Fibroblast of the aortic adventitia (primary cell): ENCODE measurements at regions not wholly inside any gene's neighbourhood (a gene's known extent, or its start where the extent isn't known, plus 50 kb on each side); places are given as distances from the start of the nearest gene placed in this dataset.

Source experiments
- DNase-seq: peaks from one replicate; pipeline ENCODE4 v3.0.0-alpha.2; 2010; ENCODE audit warnings: low read depth
- H3K4me3 ChIP-seq: 2 replicates; pipeline ENCODE4 v1.5.1; 2011; ENCODE audit warnings: low read depth, mild to moderate bottlenecking, control low read depth, low read length, moderate library complexity
- TF ChIP-seq, protein P1 (sequence below): IDR thresholded peaks from 2 replicates; pipeline ENCODE4 v1.5.1; 2011; ENCODE audit warnings: mild to moderate bottlenecking, low read length, control low read depth, inconsistent platforms; ENCODE audit not compliant: insufficient read depth

DNA sequence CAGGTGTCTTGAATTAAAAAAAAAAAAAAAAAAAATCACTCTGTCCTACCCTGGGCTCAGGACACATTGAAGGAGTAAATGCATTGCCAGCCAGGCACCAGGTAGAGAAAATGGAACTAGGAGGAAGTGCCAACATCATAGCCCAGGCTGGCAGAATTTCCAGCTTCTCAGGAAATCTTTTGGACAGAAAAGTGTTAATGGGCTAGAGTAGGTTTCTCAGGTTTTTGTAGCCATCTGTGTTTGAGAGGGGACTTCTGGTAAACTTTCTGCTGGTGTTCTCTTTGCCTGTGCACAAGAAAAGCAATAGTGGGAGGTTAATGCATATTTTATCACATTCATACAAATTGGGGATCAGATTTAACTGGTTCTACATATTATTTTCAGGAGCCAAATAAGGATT is 678.3 kb upstream of the NRSN1 start:
- DNase-seq = no peak
- H3K4me3 ChIP-seq = no peak overlapping the region
- TF ChIP-seq, protein P1, sequence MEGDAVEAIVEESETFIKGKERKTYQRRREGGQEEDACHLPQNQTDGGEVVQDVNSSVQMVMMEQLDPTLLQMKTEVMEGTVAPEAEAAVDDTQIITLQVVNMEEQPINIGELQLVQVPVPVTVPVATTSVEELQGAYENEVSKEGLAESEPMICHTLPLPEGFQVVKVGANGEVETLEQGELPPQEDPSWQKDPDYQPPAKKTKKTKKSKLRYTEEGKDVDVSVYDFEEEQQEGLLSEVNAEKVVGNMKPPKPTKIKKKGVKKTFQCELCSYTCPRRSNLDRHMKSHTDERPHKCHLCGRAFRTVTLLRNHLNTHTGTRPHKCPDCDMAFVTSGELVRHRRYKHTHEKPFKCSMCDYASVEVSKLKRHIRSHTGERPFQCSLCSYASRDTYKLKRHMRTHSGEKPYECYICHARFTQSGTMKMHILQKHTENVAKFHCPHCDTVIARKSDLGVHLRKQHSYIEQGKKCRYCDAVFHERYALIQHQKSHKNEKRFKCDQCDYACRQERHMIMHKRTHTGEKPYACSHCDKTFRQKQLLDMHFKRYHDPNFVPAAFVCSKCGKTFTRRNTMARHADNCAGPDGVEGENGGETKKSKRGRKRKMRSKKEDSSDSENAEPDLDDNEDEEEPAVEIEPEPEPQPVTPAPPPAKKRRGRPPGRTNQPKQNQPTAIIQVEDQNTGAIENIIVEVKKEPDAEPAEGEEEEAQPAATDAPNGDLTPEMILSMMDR = no peak

DNA sequence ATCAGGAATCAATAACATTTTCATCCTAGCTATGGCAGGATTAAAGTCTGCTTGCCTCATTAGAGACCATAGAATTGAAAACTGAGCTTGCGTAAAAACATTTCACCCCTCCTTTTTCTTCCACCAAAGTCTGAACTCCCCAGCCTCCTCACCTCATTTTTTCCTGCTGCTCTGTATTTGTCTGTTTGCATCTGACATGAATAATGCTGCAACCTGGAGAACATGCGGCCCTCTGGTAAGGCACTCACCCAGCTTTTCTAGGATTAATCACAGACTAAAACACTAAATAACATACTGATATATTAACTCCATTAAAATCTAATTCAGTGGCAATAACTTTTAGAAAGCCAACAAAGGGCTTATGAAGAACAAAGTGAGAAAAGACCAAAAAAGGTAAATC is 677.7 kb upstream of the NRSN1 start:
- H3K4me3 ChIP-seq = no peak overlapping the region
- TF ChIP-seq, protein P1 = no peak
- no peak for DNase-seq

DNA sequence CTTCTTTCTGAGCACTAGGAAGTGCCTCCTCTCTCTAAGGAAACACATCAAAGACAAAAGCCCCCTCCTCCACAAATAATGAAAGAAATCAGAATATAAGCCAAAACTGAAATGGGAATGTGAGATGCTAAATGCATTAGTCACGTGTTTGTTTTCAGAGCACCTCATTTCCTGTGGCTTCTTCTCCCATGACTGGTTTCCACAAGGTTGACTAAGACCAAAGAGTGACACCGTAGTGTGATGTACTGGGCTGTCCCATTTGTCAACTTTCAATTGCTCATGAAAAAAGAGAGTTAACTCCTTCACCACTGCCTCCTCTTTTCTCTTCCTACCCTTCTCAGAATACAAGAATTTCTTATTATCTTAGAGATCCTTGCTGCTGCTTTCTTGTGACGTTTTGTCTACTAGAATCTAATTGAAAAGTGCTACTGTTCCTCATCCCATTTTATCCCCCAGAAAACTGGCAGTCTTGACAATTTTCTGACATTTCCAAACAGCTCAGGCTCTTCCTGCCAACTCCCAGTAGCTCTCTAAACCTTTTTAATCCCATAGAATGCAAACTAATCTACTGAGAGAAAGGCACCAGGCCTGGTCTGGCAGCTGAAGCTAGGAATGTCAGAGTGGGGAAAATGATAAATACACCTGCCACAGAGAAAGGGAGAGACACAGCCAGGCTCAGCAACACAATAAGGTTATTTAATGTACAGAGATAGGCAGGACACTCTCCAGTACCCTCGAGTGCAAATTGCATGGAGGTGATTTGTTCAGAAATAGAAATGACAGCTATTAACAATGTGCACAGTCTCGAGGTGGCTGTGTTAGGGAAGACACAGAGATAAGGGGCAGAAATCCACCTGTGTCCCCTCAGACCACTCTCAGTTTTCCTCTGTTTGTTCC is 671.7 kb upstream of the NRSN1 start:
- TF ChIP-seq, protein P1 = no peak
- no peak overlapping the region for H3K4me3 ChIP-seq
- no peak for DNase-seq

DNA sequence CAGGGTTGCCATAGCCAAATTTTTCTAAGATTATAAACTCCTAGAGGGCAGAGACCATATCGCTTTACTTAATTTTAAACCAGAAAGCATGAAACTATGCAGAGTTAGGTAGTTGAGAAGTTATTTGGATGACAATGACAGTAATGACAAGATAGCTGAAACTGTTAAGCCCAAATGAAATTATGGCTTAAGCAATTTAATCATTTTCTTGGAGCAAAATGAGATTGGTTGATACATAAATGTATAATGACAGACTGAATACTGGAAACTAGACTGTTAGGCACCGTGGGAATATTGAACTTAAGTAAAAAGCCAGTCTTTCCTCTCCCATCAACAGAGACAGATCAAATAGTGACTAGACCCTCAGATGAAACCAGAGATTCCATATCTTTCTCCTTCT is 670.3 kb upstream of the NRSN1 start:
- TF ChIP-seq, protein P1 = no peak
- no peak for DNase-seq
- no peak overlapping the region for H3K4me3 ChIP-seq

DNA sequence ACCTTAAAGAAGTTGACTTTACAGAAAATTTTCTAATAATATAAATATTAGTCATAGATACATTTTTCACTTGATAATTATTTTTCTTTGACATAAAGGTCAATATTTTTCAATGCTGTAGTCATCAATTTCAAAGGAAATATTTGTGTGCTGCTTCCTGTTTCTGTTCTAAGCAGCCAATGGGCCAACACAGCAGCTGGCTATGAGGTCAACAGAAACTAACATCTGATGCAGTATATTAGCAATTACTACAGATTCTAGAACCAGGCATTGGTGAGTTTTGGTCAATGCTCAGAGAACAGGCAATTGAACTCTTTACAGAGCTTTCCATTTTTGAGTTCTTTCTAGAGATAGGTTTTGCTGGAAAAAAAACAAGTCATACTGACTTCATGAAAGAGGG is 669.6 kb upstream of the NRSN1 start:
- DNase-seq = no peak
- H3K4me3 ChIP-seq = no peak overlapping the region
- TF ChIP-seq, protein P1 = no peak

DNA sequence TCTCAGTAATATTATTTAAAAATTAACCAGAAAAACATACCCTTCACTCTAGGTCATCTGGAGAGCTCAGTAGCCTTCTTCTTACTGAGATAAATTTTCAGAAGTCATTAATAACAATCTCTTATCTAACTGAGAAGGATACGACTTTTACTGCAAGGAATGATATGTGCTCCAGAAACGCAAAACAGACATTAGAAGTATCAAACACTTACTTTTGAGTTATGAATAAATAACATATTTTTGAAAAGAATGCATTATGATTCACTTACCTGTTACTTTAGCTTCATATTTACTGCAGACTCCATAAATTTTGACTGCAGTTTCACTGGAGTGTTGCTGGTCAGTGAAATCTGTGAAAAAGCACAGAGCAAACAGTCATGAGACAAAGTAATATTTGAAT is 668.7 kb upstream of the NRSN1 start:
- TF ChIP-seq, protein P1 = no peak
- no peak for DNase-seq
- H3K4me3 ChIP-seq = no peak overlapping the region

DNA sequence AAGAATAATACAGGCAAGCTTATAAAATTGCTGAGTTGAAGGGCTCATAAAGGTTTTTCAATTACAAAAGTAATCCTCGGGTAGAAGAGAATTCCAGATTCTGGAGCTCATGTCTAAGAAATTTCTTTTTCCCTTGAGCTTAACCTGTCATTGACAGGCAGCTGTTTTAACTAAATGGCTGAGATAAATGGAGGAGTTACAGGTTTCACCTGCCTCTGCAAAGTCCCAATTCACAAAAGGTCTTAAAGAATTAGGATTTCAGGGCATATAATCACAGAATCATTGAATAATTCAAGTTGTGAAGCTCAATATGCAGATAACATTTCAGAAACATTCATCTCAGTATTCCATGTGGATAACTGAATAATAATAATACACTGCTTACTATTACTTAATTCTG is 660.1 kb upstream of the NRSN1 start:
- no peak for DNase-seq
- H3K4me3 ChIP-seq = no peak overlapping the region
- TF ChIP-seq, protein P1 = no peak
